ENCODE measurements at regions not wholly inside any gene's neighbourhood (a gene's known extent, or its start where the extent isn't known, plus 50 kb on each side); places are given as distances from the start of the nearest gene placed in this dataset.
"Not testable (repeated sequence)": the region's sequence is repeated elsewhere in the genome, so short reads cannot be mapped to it uniquely, and the experiment has no call there.

DNA sequence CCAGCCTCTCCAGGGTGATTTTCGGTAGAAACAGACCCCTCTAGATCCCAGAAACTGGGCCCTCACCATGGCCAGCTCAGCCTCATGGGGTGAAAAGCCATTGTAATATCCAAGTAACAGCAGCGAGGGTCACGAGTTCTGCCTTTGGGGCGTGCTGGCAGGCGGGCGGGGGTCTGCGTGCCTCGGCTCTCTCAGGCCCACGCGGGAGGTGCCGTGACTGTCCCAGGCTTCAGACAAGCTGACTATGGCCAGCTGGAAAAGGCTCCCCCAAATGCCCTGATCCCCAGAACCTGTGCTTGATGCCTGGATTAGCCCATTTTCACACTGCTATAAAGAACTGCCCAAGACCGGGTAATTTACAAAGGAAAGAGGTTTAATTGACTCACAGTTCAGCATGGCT lies 160.2 kb downstream of the LAT start:
- TF ChIP-seq, protein P1, sequence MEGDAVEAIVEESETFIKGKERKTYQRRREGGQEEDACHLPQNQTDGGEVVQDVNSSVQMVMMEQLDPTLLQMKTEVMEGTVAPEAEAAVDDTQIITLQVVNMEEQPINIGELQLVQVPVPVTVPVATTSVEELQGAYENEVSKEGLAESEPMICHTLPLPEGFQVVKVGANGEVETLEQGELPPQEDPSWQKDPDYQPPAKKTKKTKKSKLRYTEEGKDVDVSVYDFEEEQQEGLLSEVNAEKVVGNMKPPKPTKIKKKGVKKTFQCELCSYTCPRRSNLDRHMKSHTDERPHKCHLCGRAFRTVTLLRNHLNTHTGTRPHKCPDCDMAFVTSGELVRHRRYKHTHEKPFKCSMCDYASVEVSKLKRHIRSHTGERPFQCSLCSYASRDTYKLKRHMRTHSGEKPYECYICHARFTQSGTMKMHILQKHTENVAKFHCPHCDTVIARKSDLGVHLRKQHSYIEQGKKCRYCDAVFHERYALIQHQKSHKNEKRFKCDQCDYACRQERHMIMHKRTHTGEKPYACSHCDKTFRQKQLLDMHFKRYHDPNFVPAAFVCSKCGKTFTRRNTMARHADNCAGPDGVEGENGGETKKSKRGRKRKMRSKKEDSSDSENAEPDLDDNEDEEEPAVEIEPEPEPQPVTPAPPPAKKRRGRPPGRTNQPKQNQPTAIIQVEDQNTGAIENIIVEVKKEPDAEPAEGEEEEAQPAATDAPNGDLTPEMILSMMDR (IDR thresholded peaks at IDR 0.05) = not testable (repeated sequence)
- not testable (repeated sequence) for TF ChIP-seq POLR2AphosphoS5 (IDR thresholded peaks at IDR 0.05)

Data from transverse colon (tissue), 4 donors.